ENCODE measurements at regions not wholly inside any gene's neighbourhood (a gene's known extent, or its start where the extent isn't known, plus 50 kb on each side); places are given as distances from the start of the nearest gene placed in this dataset.
"Not testable (repeated sequence)": the region's sequence is repeated elsewhere in the genome, so short reads cannot be mapped to it uniquely, and the experiment has no call there.

GRCh38 chr3:197404754-197405153 is 106.3 kb upstream of the DLG1 start:
- no peak for DNase-seq

DNA sequence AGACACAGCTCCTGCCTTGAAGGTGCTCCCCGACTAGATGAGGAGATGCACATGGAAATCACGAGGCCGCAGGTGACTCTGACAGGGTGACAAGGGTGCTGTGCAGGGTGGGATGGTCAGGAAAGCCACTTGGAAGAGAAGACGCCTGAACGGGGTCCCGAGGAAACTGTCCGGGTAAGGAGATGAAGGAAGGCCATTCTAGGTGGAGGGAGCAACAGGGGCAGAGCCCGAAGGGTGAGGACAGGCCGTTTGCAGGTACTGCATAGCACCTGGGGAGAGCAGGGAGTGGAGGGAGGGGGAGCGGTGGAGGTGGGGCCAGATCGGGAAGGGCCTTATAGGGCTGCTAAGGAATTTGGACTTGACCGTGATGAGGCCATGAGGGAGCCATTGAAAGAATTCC is 105.6 kb upstream of the DLG1 start:
- DNase-seq = no peak

DNA sequence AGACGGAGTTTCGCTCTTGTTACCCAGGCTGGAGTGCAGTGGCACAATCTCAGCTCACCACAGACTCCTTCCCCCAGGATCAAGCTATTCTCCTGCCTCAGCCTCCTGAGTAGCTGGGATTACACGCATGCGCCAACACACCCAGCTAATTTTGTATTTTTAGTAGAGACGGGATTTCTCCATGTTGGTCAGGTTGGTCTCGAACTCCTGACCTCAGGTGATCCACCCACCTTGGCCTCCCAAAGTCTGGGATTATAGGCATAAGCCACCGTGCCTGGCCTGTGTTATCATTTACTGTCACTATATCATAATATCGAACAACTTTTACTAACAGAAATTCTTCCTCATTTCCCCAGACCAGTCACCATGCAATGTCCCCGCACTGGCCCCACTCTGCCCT is 104.0 kb upstream of the DLG1 start:
- not testable (repeated sequence) for DNase-seq

DNA sequence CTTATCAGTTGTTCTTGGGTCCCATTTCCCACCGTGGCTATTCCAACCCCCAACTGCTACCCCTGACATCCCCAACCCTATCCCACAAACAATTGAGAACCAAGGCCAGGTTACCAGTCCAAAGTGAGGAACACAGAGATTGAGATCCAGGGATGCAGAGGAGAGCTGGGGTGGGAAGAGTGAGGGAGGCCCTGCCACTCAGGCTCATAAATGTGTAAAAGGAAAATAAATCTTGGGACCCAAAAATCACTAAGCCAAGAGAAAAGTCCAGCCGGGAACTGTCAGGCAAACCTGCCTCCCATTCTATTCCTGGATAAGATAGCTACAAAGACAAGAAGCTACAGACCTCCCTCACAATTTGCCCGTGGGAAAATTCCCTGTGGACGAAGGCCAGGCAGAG is 101.1 kb upstream of the DLG1 start:
- DNase-seq = no peak

GRCh38 chr3:197398286-197398878 is 100.0 kb upstream of the DLG1 start:
- DNase-seq = no peak

DNA sequence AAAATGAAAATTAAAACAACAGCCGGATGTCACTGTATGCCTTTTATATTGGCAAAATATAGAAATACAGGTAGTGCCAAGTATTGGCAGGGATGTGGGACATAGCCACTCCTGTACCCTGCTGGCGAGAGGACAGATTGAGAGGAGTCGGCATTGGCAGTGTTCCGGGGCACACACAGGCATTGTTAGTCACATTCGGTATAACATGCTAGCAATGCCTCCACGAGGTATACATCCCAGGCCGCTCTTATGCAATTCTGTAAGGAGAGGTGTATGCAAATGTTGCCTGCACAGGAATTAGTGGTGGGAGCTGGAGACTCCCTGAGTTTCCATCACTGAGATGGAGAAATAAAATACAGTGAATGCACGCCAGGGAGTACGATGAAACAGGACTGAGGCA is 99.4 kb upstream of the DLG1 start:
- no peak for DNase-seq

GRCh38 chr3:197394464-197395321 is 96.3 kb upstream of the DLG1 start:
- DNase-seq = no peak

GRCh38 chr3:197394126-197394463 is 95.7 kb upstream of the DLG1 start:
- not testable (repeated sequence) for DNase-seq

GRCh38 chr3:197393711-197394110 is 95.3 kb upstream of the DLG1 start:
- no peak for DNase-seq

DNA sequence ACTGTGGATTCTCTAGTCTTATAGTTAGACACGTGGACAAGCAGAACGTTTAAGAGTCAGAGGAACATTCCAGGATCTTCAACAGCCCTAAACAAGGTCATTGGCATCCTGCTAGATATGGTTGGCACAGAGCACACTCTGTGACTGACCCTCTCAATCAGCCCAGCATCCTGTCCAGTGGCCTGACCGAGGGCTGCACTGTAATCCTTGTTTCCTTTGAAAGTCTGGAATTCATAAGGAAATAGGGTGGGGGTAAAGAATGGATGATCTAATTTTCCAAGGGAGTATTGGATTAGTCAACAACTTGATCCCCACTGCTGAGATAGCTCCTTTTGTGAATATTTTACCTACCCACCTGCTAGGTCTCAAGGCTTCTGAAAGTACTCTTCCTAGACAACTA is 94.5 kb upstream of the DLG1 start:
- no peak for DNase-seq

DNA sequence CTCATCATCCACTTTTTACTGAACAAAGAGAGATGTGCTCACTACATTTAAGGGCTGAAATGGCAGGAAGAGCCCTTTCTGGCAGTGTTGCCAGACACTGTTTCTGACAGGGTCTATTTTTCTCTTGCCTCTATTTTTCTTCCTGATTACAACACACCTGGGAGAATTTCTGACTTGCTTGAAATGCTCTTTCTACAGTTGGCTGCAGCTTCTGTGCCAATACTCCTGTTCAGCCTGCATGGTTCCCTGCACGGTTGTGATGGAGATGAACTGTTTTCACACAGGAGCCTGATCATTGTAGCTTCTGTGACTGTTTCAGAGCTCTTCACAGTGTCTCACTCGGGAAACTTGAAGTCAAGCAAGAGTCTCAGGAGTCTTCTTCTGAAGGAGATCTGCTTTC is 83.0 kb upstream of the DLG1 start:
- no peak for DNase-seq

GRCh38 chr3:197380786-197381185 is 82.4 kb upstream of the DLG1 start:
- DNase-seq = no peak

- no peak for DNase-seq
Observed at GRCh38 chr3:197378985-197379718, 80.7 kb upstream of the DLG1 start.

DNA sequence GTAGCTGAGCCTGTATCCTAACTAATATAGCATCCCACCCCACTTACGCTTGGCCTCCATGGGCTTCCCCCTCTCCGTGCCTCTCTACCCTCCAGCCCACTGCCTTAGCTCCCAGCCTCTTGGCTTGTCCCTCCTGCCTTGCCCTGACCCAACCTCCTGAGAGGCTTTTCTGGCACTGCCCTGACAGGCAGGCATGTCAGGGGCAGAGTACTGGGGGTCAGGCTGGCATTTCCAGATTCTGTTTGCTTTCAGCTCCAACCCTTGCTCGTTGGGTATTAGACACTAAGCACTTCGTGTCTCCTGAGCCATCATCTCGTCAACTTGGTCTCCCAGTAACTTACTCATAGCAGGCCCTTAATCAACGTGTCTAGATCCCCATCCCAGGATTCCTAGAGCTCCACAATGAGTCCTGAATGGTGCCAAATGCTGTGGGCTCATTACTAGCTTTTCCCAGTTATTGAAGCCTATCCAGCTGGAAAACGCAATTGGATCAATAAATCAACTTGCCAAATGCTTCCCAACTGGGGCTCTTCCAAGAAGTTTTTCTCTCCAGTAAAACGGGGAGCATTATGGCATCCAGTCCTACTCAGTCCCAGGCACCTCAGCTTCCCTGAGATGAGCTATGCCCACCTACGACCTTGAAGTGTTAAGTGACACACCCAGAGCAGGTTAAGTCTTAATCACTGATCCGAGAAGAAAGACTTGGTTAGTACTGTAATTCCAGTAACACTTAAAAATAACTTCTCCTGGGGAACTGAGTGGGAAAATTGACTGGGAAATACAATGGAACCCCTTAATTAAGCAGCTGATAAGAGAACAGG is 78.5 kb upstream of the DLG1 start:
- DNase-seq = no peak

- DNase-seq = no peak
Observed at GRCh38 chr3:197376020-197376419, 77.6 kb upstream of the DLG1 start.

GRCh38 chr3:197375001-197375441 is 76.6 kb upstream of the DLG1 start:
- DNase-seq = no peak

DNA sequence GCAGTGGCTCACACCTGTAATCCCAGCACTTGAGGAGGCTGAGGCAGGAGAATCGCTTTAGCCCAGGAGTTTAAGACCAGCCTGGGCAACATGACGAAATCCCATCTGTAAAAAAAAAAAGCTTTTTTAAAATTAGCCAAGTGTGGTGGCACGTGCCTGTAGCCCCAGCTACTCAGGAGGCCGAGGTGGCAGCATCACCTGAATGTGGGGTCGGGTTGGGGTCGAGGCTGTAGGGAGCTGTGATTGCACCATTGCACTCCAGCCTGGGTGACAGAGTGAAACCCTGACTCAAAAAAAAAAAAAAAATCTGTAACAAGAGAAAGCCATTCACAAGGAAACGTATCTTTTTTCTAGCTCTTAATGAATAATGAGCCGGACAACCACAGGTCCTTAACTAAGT is 74.7 kb upstream of the DLG1 start:
- no peak for DNase-seq

DNA sequence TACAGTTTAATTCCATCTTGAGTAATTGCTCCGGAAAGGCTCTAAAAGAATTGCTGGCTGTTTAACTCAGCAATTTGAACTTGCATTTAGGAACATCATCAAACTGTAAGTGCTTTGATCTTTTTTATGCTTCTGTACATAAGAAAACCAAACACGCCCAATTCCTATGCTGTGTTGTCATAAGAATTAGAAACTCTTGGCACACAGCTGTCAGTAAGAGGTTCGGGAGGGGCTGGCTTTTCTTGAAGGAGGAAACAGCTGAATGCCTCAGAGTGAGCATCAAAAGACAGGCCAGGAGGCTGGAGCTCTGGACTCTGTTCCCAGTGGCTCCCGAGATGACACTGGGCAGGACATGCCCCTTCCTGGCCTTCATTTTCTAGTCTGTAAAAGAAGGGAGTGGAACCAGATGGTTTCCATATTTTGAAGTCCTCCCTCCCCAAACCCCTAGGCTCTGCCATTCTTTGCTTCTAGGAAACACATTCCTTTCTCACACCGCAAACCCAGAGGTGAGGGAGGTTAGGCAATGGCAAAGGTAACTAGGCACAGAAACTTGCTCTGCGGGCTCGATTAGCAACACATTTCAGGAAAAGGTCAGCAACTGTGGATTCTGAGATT is 73.7 kb upstream of the DLG1 start:
- no peak for DNase-seq

- DNase-seq = no peak
Observed at GRCh38 chr3:197371591-197372046, 73.2 kb upstream of the DLG1 start.

DNA sequence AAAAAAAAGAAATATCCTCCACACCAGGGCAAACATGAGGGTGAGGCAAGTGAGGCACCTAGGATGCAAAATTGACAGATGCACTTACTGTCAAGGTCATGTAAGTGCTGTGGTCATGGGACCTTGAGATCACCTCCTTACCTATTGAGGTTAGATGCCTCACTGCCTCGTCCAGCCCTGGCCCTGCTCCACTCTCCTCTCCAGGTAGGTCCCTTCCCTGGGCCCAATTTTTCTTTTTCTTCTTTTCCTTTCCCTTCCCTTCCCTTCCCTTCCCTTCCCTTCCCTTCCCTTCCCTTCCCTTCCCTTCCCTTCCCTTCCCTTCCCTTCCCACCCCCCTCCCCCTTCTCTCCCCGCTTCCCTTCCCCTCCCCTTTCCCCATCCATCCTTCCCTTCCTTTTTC is 71.1 kb upstream of the DLG1 start:
- no peak for DNase-seq

GRCh38 chr3:197368821-197369220 is 70.4 kb upstream of the DLG1 start:
- no peak for DNase-seq

GRCh38 chr3:197368330-197368729 is 69.9 kb upstream of the DLG1 start:
- DNase-seq = no peak
